ENCODE measurements at regions not wholly inside any gene's neighbourhood (a gene's known extent, or its start where the extent isn't known, plus 50 kb on each side); places are given as distances from the start of the nearest gene placed in this dataset.

- H3K36me3 ChIP-seq (ENCODE audit: control insufficient read depth, insufficient read depth, low read length), result no peaks in the 10 kb centered on the region
- no peak for TF ChIP-seq CTCF (IDR thresholded peaks at IDR 0.05; ENCODE audit: insufficient read depth, low read length, poor library complexity, severe bottlenecking)
- H3K27me3 ChIP-seq (ENCODE audit: control insufficient read depth, insufficient read depth, low read length), result peaks cover 8% of the 10 kb centered on the region
- no peak overlapping the region for H3K4me3 ChIP-seq (ENCODE audit: low read depth, low read length)
- no peak for DNase-seq (ENCODE audit: low read depth)
Observed at GRCh38 chr1:25062621-25063255, 132.7 kb upstream of the RUNX3 start.

DNA sequence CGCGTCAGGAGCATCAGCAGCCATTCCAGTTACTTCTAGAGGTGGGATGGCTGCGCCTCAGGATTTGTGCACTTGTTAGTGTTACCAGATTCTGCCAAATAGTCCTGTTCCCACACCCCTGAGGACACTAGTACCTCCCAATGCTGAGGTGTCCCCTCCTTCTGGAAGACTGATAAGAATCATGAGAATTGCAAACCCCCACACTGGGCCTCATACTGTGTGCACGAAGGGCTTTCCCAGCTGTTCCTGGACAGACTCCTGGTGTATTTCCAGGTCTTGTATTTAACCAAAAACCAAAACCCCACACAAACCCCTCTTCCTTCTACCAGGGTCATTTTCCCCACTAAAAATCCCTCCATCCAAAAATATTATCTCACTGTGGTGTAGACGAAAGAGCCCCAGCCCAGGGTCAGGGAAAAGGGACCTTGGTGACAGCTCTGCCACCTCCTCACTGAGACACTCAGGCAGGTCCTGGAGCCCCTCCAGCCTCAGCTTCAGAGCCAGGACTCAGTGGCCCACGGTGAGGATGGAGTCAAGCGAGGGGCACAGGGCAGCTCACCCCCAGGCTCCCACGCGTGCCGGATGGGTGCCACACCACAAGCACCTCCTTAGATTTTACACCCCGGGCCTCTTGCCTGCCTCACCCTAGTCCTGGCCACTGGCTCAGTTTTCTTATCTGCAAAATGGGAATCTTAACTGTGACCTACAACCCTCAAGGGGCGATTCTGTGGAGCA lies 131.4 kb upstream of the RUNX3 start:
- no peak for TF ChIP-seq CTCF (IDR thresholded peaks at IDR 0.05; ENCODE audit: insufficient read depth, low read length, poor library complexity, severe bottlenecking)
- DNase-seq (ENCODE audit: low read depth), result no peak
- H3K4me3 ChIP-seq (ENCODE audit: low read depth, low read length), result no peak overlapping the region
- no peaks in the 10 kb centered on the region for H3K36me3 ChIP-seq (ENCODE audit: control insufficient read depth, insufficient read depth, low read length)
- peaks cover 11% of the 10 kb centered on the region for H3K27me3 ChIP-seq (ENCODE audit: control insufficient read depth, insufficient read depth, low read length)

- H3K36me3 ChIP-seq (ENCODE audit: control insufficient read depth, insufficient read depth, low read length), result no peaks in the 10 kb centered on the region
- no peak overlapping the region for H3K4me3 ChIP-seq (ENCODE audit: low read depth, low read length)
- TF ChIP-seq CTCF (IDR thresholded peaks at IDR 0.05; ENCODE audit: insufficient read depth, low read length, poor library complexity, severe bottlenecking), result no peak
- no peak for DNase-seq (ENCODE audit: low read depth)
- H3K27me3 ChIP-seq (ENCODE audit: control insufficient read depth, insufficient read depth, low read length), result peaks cover 21% of the 10 kb centered on the region
Observed at GRCh38 chr1:25057188-25057587, 127.1 kb upstream of the RUNX3 start.

- Histone ChIP-seq H3K36me3 (ENCODE audit: control insufficient read depth, insufficient read depth, low read length) (no peaks in the 10 kb centered on the region), H3K4me3 (ENCODE audit: low read depth, low read length) (no peak overlapping the region), H3K27me3 (ENCODE audit: control insufficient read depth, insufficient read depth, low read length) (peaks cover 27% of the 10 kb centered on the region)
- TF ChIP-seq CTCF (IDR thresholded peaks at IDR 0.05; ENCODE audit: insufficient read depth, low read length, poor library complexity, severe bottlenecking), result no peak
- no peak for DNase-seq (ENCODE audit: low read depth)
Observed at GRCh38 chr1:25056536-25056935, 126.5 kb upstream of the RUNX3 start.

DNA sequence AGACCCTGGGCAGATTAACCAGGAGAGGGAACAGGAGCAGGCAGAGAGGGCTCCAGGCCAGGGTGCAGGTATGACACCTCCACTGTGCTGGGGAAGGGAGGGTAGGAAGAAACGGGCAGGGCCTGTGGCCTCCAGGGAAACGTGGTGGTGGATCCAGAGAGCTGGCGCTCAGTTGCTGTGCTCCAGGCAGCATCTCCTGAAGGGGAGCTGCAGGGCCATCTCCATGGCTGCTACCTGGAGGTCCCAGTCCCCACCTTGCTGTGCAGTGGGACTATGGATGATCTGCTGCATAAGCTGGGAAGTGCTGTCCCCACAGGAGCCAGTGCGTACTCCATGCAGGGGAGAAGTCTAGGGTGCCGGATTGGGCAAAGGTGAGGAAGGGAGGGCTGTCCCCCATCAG lies 125.9 kb upstream of the RUNX3 start:
- DNase-seq (ENCODE audit: low read depth), result no peak
- Histone ChIP-seq H3K36me3 (ENCODE audit: control insufficient read depth, insufficient read depth, low read length) (no peaks in the 10 kb centered on the region), H3K4me3 (ENCODE audit: low read depth, low read length) (no peak overlapping the region), H3K27me3 (ENCODE audit: control insufficient read depth, insufficient read depth, low read length) (peaks cover 27% of the 10 kb centered on the region)
- TF ChIP-seq CTCF (IDR thresholded peaks at IDR 0.05; ENCODE audit: insufficient read depth, low read length, poor library complexity, severe bottlenecking), result no peak
